IPS-15b (cell line): ENCODE measurements at regions not wholly inside any gene's neighbourhood (a gene's known extent, or its start where the extent isn't known, plus 50 kb on each side); places are given as distances from the start of the nearest gene placed in this dataset.

Experiments
- H3K27me3 ChIP-seq: one replicate; pipeline ENCODE4 v1.6.1; 2013; ENCODE audit warnings: low read length; ENCODE audit not compliant: control insufficient read depth, insufficient read depth
- H3K36me3 ChIP-seq: one replicate; pipeline ENCODE4 v1.6.1; 2013; ENCODE audit warnings: low read length; ENCODE audit not compliant: control insufficient read depth, insufficient read depth
- H3K4me1 ChIP-seq: one replicate; pipeline ENCODE4 v1.6.1; 2013; ENCODE audit warnings: mild to moderate bottlenecking, low read length; ENCODE audit not compliant: control insufficient read depth, insufficient read depth
- H3K4me3 ChIP-seq: one replicate; pipeline ENCODE4 v1.5.1; 2013; ENCODE audit warnings: low read depth, low read length
- H3K9ac ChIP-seq: one replicate; pipeline ENCODE4 v1.6.1; 2013; ENCODE audit warnings: low read depth, mild to moderate bottlenecking, low read length
- H3K9me3 ChIP-seq: one replicate; pipeline ENCODE4 v1.6.1; 2013; ENCODE audit warnings: mild to moderate bottlenecking, low read length; ENCODE audit not compliant: control insufficient read depth, insufficient read depth

- no peaks in the 10 kb centered on the region for H3K9me3 ChIP-seq
- H3K9ac ChIP-seq: no peak overlapping the region
- H3K27me3 ChIP-seq: no peaks in the 10 kb centered on the region
- H3K36me3 ChIP-seq: no peaks in the 10 kb centered on the region
- no peak overlapping the region for H3K4me3 ChIP-seq
- peaks cover 2% of the 10 kb centered on the region for H3K4me1 ChIP-seq
Measured at GRCh38 chr3:67765575-67765974, 111.2 kb upstream of the SUCLG2 start.

DNA sequence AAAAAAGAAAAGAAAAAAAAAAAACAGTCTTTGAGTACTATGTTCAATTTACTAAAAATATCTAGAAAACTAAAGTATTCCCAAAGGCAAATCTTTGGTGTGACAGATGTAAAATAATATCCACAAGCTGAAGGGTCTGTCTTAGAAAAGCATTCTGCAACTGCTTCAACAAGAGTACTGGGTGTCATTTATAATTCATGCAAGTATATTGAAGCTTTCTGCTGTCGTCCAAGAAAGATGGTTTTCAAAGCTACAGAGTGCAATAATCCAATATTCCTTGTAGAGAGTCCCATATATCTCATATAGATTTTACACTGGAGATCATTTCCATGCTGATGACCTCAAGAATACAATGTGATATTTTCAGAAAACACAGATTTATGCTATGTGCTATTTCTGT lies 90.9 kb upstream of the SUCLG2 start:
- Histone ChIP-seq H3K36me3 (no peaks in the 10 kb centered on the region), H3K27me3 (no peaks in the 10 kb centered on the region), H3K4me1 (no peaks in the 10 kb centered on the region), H3K4me3 (no peak overlapping the region), H3K9me3 (no peaks in the 10 kb centered on the region), H3K9ac (no peak overlapping the region)

DNA sequence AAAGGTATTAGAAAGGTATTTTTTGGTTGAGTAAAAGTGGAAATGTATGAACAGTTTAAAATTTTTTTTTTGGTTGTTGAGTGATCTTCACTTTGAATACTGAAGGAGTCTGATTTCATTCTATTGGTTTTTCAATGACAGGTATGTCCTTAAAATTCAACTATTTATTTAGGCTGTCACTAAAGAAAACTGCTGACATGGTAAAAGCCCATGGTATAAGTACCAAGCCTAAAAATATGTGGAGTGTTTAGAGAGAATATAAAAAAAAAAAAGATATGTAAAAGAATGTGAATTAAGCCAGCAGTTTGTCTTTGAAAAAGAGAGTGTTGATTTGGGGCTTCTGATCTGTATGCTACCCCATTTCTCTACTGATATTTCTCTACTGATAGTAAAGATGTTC lies 90.3 kb upstream of the SUCLG2 start:
- Histone ChIP-seq H3K4me3 (no peak overlapping the region), H3K9ac (no peak overlapping the region), H3K27me3 (no peaks in the 10 kb centered on the region), H3K9me3 (no peaks in the 10 kb centered on the region), H3K36me3 (no peaks in the 10 kb centered on the region), H3K4me1 (no peaks in the 10 kb centered on the region)

- Histone ChIP-seq H3K4me1 (no peaks in the 10 kb centered on the region), H3K27me3 (no peaks in the 10 kb centered on the region), H3K9me3 (no peaks in the 10 kb centered on the region), H3K9ac (no peak overlapping the region), H3K4me3 (no peak overlapping the region), H3K36me3 (no peaks in the 10 kb centered on the region)
Measured at GRCh38 chr3:67739851-67740250, 85.4 kb upstream of the SUCLG2 start.

DNA sequence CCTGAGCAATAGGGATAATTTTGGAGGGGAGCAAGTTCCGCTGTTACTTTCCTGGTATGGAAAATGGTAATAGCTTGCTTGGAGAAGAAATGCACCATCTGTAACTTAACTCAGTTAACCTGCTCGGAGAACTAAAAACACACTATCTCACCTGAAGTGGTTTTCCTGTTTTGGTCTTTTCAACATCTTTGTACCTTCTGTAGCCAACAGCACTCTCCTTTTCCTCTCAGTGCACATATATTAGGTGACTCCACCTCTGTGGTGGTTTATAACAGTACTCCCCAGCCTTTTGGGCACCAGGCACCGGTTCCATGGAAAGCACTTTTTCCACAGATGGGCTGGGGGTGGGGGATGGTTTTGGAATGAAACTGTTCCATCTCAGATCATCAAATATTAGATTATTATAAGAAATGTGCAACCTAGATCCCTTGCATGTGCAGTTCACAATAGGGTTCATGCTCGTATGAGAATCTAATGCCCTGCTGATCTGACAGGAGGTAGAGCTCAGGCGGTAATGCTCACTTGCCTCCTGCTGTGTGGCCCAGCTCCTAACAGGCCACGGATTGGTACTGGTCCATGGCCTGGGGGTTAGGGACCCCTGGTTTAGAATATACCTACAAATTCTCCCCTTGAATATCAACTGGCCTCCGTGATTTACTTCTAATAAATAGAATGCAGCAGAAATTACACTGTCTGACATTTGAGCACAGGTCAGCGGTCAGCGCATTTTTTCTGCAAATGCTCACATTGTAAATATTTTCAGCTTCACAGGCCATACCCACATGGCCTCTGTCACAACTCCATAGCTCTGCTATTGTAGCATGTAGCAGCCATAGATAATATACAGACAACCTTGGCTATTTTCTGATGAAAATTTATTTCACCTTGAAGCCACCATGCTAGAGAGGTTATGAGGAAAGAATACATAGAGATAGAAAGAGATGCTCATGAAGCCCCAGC lies 83.8 kb upstream of the SUCLG2 start:
- H3K9ac ChIP-seq: no peak overlapping the region
- no peaks in the 10 kb centered on the region for H3K27me3 ChIP-seq
- no peaks in the 10 kb centered on the region for H3K9me3 ChIP-seq
- H3K4me3 ChIP-seq: no peak overlapping the region
- H3K36me3 ChIP-seq: no peaks in the 10 kb centered on the region
- H3K4me1 ChIP-seq: no peaks in the 10 kb centered on the region

DNA sequence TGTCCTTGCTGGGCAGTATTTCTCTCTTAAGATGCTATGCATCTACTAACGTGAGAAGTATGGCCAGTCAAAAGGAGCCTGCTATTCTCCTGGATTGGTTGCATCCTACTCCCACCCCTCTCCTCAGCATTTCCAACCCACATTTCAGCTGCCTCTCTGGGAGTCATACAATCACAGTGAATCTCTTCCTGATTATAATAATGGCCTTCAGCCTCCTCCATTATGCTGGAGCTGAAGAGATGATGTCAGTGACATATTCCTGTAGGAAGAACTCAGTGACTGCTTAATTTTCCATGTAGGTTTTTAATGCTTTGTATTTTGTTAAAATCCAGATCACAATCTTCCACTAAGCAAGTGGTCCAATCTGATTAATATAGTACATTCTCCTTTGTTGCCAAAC lies 82.7 kb upstream of the SUCLG2 start:
- no peak overlapping the region for H3K4me3 ChIP-seq
- H3K27me3 ChIP-seq: no peaks in the 10 kb centered on the region
- no peaks in the 10 kb centered on the region for H3K36me3 ChIP-seq

GRCh38 chr3:67733269-67733950 lies 79.0 kb upstream of the SUCLG2 start:
- Histone ChIP-seq H3K4me3 (no peak overlapping the region), H3K9ac (no peak overlapping the region), H3K9me3 (no peaks in the 10 kb centered on the region), H3K27me3 (no peaks in the 10 kb centered on the region), H3K36me3 (no peaks in the 10 kb centered on the region), H3K4me1 (no peaks in the 10 kb centered on the region)

More for the DNA sequence above, 82.7 kb upstream of the SUCLG2 start:
- Histone ChIP-seq H3K9me3 (no peaks in the 10 kb centered on the region), H3K9ac (no peak overlapping the region), H3K4me1 (no peaks in the 10 kb centered on the region)

GRCh38 chr3:67724434-67724833 lies 70.0 kb upstream of the SUCLG2 start:
- Histone ChIP-seq H3K9ac (no peak overlapping the region), H3K27me3 (no peaks in the 10 kb centered on the region), H3K9me3 (no peaks in the 10 kb centered on the region), H3K4me3 (no peak overlapping the region), H3K36me3 (no peaks in the 10 kb centered on the region), H3K4me1 (no peaks in the 10 kb centered on the region)

GRCh38 chr3:67723863-67724262 lies 69.5 kb upstream of the SUCLG2 start:
- no peaks in the 10 kb centered on the region for H3K4me1 ChIP-seq
- no peak overlapping the region for H3K4me3 ChIP-seq
- no peaks in the 10 kb centered on the region for H3K9me3 ChIP-seq
- no peaks in the 10 kb centered on the region for H3K27me3 ChIP-seq
- no peak overlapping the region for H3K9ac ChIP-seq
- no peaks in the 10 kb centered on the region for H3K36me3 ChIP-seq

GRCh38 chr3:67719333-67719732 lies 64.9 kb upstream of the SUCLG2 start:
- Histone ChIP-seq H3K36me3 (no peaks in the 10 kb centered on the region), H3K4me3 (no peak overlapping the region), H3K9ac (no peak overlapping the region), H3K9me3 (no peaks in the 10 kb centered on the region), H3K4me1 (no peaks in the 10 kb centered on the region), H3K27me3 (no peaks in the 10 kb centered on the region)

DNA sequence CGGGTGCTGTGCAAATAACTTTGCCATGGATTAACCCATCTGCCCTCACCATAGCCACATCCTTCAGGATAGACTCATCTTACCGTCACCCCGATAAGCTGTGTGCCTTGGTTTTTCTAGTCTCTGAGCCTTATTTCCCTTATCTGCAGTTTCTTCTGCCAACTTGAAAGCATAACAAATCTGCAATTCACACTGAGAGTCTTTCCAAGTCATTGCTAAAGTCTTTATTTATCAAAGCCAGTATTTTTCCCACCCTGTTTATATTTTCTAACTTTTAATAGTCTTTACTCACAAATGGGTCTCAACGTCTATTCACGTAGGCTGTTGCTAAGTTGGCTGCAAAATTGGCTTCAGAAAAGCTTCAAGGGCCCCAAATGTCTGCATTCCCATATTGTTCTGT lies 61.6 kb upstream of the SUCLG2 start:
- H3K4me1 ChIP-seq: no peaks in the 10 kb centered on the region
- H3K9me3 ChIP-seq: no peaks in the 10 kb centered on the region
- H3K4me3 ChIP-seq: no peak overlapping the region
- no peak overlapping the region for H3K9ac ChIP-seq
- H3K27me3 ChIP-seq: no peaks in the 10 kb centered on the region
- no peaks in the 10 kb centered on the region for H3K36me3 ChIP-seq
